Left cardiac atrium (tissue), 4 donors: ENCODE measurements at regions not wholly inside any gene's neighbourhood (a gene's known extent, or its start where the extent isn't known, plus 50 kb on each side); places are given as distances from the start of the nearest gene placed in this dataset.
A peak's percentile ranks its signal among the peaks of the same experiment; 100 is the strongest.

ENCODE experiments used
- ATAC-seq, 2 donors: fragments of 200-7000 bp; cut with Tn5 transposase; one replicate each; pipeline ENCODE4 v1.9.1; 2020; ENCODE audit warnings: mild to moderate bottlenecking in 2 of 2, moderate library complexity in 2 of 2
- DNase-seq: peaks from one replicate; pipeline ENCODE4 v3.0.0-alpha.2; 2020
- intact Hi-C, 2 donors: fragments of 100-400 bp; cut with DNase I; formaldehyde crosslinking; loops; one replicate each; pipeline versions ENCODE4 v1.14.1 to v1.15.1; 2022 to 2023
- donor health status: DM: no; HTN: yes; CAD: no.
- donor health status: DM: no; HTN: yes; CAD: no; lungs with severe emphysema.
- donor health status: DM: yes; HTN: yes; CAD: no.
- donor health status: Dilated cardiomyopathy.

GRCh38 chr10:43960981-43961380 lies 312.3 kb upstream of the ZNF32 start:
- intact Hi-C loops, result no loop called here
- ATAC-seq, result no peak
- DNase-seq, result no peak

- DNase-seq (no peak), ATAC-seq (no peak)
- intact Hi-C loops, result no loop called here
Measured at GRCh38 chr10:43960477-43960876, 311.8 kb upstream of the ZNF32 start.

- ATAC-seq (no peak), DNase-seq (no peak)
- intact Hi-C loops, result no loop called here
Measured at GRCh38 chr10:43960135-43960415, 311.4 kb upstream of the ZNF32 start.

- DNase-seq, result no peak
- no peak for ATAC-seq
- intact Hi-C loops, result no loop called here
Measured at GRCh38 chr10:43959364-43960134, 310.9 kb upstream of the ZNF32 start.

GRCh38 chr10:43958964-43959363 lies 310.3 kb upstream of the ZNF32 start:
- DNase-seq (no peak), ATAC-seq (no peak)
- intact Hi-C loops, result no loop called here

GRCh38 chr10:43958071-43958432 lies 309.4 kb upstream of the ZNF32 start:
- no peak for ATAC-seq
- intact Hi-C loops, result no loop called here
- DNase-seq, result no peak

GRCh38 chr10:43957267-43958070 lies 308.8 kb upstream of the ZNF32 start:
- DNase-seq, result no peak
- no peak for ATAC-seq
- intact Hi-C loops, result no loop called here

GRCh38 chr10:43955978-43956377 lies 307.3 kb upstream of the ZNF32 start:
- intact Hi-C loops, result no loop called here
- ATAC-seq, result no peak
- DNase-seq, result no peak

GRCh38 chr10:43955002-43955596 lies 306.4 kb upstream of the ZNF32 start:
- no peak for DNase-seq
- intact Hi-C loops, result no loop called here
- no peak for ATAC-seq

GRCh38 chr10:43953672-43954071 lies 305.0 kb upstream of the ZNF32 start:
- intact Hi-C loops, result no loop called here
- ATAC-seq (no peak), DNase-seq (no peak)

GRCh38 chr10:43952760-43953159 lies 304.1 kb upstream of the ZNF32 start:
- intact Hi-C loops, result no loop called here
- no peak for ATAC-seq
- no peak for DNase-seq

- ATAC-seq (no peak), DNase-seq (no peak)
- intact Hi-C loops, result no loop called here
Measured at GRCh38 chr10:43949351-43949750, 300.7 kb upstream of the ZNF32 start.

GRCh38 chr10:43946445-43946844 lies 297.8 kb upstream of the ZNF32 start:
- intact Hi-C loops, result no loop called here
- no peak for DNase-seq
- ATAC-seq, result no peak

GRCh38 chr10:43945908-43946307 lies 297.2 kb upstream of the ZNF32 start:
- ATAC-seq, result no peak
- intact Hi-C loops, result no loop called here
- no peak for DNase-seq

- ATAC-seq (peak in 1 of 2 donors; percentile 62), DNase-seq (no peak)
- intact Hi-C loops, result no loop called here
Measured at GRCh38 chr10:43945094-43945730, 296.5 kb upstream of the ZNF32 start.

GRCh38 chr10:43944381-43945093 lies 295.9 kb upstream of the ZNF32 start:
- DNase-seq (no peak), ATAC-seq (no peak)
- intact Hi-C loops, result no loop called here

GRCh38 chr10:43943818-43944360 lies 295.2 kb upstream of the ZNF32 start:
- intact Hi-C loops, result no loop called here
- no peak for DNase-seq

GRCh38 chr10:43943119-43943817 lies 294.6 kb upstream of the ZNF32 start:
- ATAC-seq (no peak), DNase-seq (no peak)
- intact Hi-C loops, result no loop called here

More at GRCh38 chr10:43943818-43944360, 295.2 kb upstream of the ZNF32 start:
- ATAC-seq, result no peak
